Middle frontal gyrus (tissue), 1 donor: ENCODE measurements at regions not wholly inside any gene's neighbourhood (a gene's known extent, or its start where the extent isn't known, plus 50 kb on each side); places are given as distances from the start of the nearest gene placed in this dataset.
"Not testable (repeated sequence)": the region's sequence is repeated elsewhere in the genome, so short reads cannot be mapped to it uniquely, and the experiment has no call there.

Source experiments
- DNase-seq: peaks from one replicate; pipeline ENCODE4 v3.0.0-alpha.2; 2015; ENCODE audit warnings: low spot score; ENCODE audit errors: extremely low spot score

- DNase-seq, result no peak
Measured at GRCh38 chr22:22121445-22121844, 123.1 kb upstream of the VPREB1 start.

- no peak for DNase-seq
Measured at GRCh38 chr22:22120160-22120559, 124.4 kb upstream of the VPREB1 start.

GRCh38 chr22:22118987-22119386 is 125.6 kb upstream of the VPREB1 start:
- no peak for DNase-seq

- DNase-seq, result not testable (repeated sequence)
Measured at GRCh38 chr22:22117864-22118544, 126.6 kb upstream of the VPREB1 start.

- not testable (repeated sequence) for DNase-seq
Measured at GRCh38 chr22:22116997-22117770, 127.4 kb upstream of the VPREB1 start.

GRCh38 chr22:22113701-22114100 is 130.9 kb upstream of the VPREB1 start:
- DNase-seq, result no peak

GRCh38 chr22:22112533-22113294 is 130.1 kb upstream of the TOP3B start:
- DNase-seq, result no peak

GRCh38 chr22:22111983-22112382 is 129.4 kb upstream of the TOP3B start:
- no peak for DNase-seq

- DNase-seq, result no peak
Measured at GRCh38 chr22:22111267-22111751, 128.7 kb upstream of the TOP3B start.

- DNase-seq, result no peak
Measured at GRCh38 chr22:22110548-22111266, 128.1 kb upstream of the TOP3B start.

- no peak for DNase-seq
Measured at GRCh38 chr22:22109693-22110466, 127.3 kb upstream of the TOP3B start.

GRCh38 chr22:22106855-22107254 is 124.3 kb upstream of the TOP3B start:
- no peak for DNase-seq

- no peak for DNase-seq
Measured at GRCh38 chr22:22105364-22105763, 122.8 kb upstream of the TOP3B start.

- no peak for DNase-seq
Measured at GRCh38 chr22:22103078-22103875, 120.7 kb upstream of the TOP3B start.

- DNase-seq, result no peak
Measured at GRCh38 chr22:22099833-22100812, 117.5 kb upstream of the TOP3B start.

GRCh38 chr22:22099194-22099486 is 116.6 kb upstream of the TOP3B start:
- DNase-seq, result no peak

- no peak for DNase-seq
Measured at GRCh38 chr22:22098457-22099193, 116.0 kb upstream of the TOP3B start.

GRCh38 chr22:22097727-22098228 is 115.2 kb upstream of the TOP3B start:
- no peak for DNase-seq
